DND-41 (cell line): ENCODE measurements at regions not wholly inside any gene's neighbourhood (a gene's known extent, or its start where the extent isn't known, plus 50 kb on each side); places are given as distances from the start of the nearest gene placed in this dataset.

Source experiments
- CTCF ChIP-seq: IDR thresholded peaks from 2 replicates; pipeline ENCODE4 v1.5.1; 2012; ENCODE audit warnings: borderline replicate concordance, low read length, moderate library complexity, mild to moderate bottlenecking; ENCODE audit not compliant: poor library complexity, severe bottlenecking; ENCODE audit errors: extremely low read depth
- EZH2 ChIP-seq: IDR thresholded peaks from 3 replicates; pipeline ENCODE4 v1.6.1; 2012; ENCODE audit warnings: borderline replicate concordance, low read depth, mild to moderate bottlenecking, moderate library complexity, low read length, inconsistent platforms; ENCODE audit not compliant: severe bottlenecking

DNA sequence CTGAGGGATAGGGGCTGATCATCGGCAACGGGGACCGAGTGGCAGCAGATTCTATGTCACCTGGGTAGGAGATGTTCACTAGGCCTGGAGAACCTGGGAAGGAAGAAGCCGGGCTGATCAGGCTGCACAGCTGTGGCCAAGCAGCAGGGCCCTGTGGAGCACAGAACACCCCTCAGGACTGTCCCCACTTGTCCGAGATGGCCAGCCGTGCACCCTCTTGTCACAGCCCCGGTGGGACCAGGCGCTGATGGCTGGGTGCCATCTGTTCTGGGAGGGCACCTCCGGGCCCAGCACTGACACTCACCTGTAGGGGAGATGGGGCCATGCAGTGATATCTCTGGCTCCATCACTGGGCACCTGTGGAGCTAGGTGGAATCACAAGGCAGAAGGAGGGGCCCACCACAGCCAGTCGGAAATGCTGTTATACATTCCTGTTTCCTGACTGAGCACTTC, 217.9 kb upstream of the RAB6C start:
- TF ChIP-seq EZH2, result no peak
- no peak for TF ChIP-seq CTCF
